ENCODE measurements at regions not wholly inside any gene's neighbourhood (a gene's known extent, or its start where the extent isn't known, plus 50 kb on each side); places are given as distances from the start of the nearest gene placed in this dataset.

GRCh38 chr16:80314042-80314441 is 226.8 kb upstream of the DYNLRB2 start:
- Mint-ChIP-seq H3K36me3 (no peaks in the 10 kb centered on the region), H3K27ac (no peak overlapping the region), H3K27me3 (ENCODE audit: low read depth) (no peaks in the 10 kb centered on the region), H3K4me1 (no peaks in the 10 kb centered on the region), H3K4me3 (no peak overlapping the region), H3K9me3 (peaks cover 8% of the 10 kb centered on the region)
- TF ChIP-seq, protein P1, sequence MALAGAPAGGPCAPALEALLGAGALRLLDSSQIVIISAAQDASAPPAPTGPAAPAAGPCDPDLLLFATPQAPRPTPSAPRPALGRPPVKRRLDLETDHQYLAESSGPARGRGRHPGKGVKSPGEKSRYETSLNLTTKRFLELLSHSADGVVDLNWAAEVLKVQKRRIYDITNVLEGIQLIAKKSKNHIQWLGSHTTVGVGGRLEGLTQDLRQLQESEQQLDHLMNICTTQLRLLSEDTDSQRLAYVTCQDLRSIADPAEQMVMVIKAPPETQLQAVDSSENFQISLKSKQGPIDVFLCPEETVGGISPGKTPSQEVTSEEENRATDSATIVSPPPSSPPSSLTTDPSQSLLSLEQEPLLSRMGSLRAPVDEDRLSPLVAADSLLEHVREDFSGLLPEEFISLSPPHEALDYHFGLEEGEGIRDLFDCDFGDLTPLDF (CRISPR knock-in tag; IDR thresholded peaks at IDR 0.05): no peak
- DNase-seq (ENCODE audit: low spot score) (no peak), ATAC-seq (no peak)
- CTCF ChIA-PET: no interaction called here
- POLR2A ChIA-PET: no interaction called here

DNA sequence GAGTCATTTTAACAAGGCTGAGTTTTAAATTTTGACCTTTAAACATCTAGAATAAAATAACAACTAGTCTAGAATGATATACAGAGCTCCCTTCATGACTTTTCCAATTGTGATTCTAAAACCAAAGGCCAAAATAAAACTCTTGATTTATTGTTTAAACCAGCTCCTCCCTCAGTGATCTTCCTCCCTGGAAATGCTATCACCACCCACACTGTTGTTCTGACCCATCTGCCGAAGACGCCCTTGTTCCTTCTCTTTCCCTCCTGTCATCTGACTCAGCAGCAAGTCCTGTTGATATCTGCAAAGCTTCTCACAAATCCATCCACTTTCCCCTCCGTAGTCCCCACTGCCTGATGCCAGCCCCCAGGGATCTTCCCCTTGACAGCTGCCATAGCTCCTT is 231.6 kb upstream of the DYNLRB2 start:
- H3K36me3 Mint-ChIP-seq: no peaks in the 10 kb centered on the region
- H3K4me3 Mint-ChIP-seq: no peak overlapping the region
- H3K9me3 Mint-ChIP-seq: 0 out of 2 replicates have a peak, but pooled peaks cover 5% of the 10 kb centered on the region
- TF ChIP-seq CBFB (CRISPR knock-in tag; IDR thresholded peaks at IDR 0.05; ENCODE audit: low read depth) (no peak), CDX4 (CRISPR knock-in tag; IDR thresholded peaks at IDR 0.05; ENCODE audit: borderline replicate concordance) (no peak), ZBTB43 (CRISPR knock-in tag; IDR thresholded peaks at IDR 0.05) (no peak), ZNF219 (CRISPR knock-in tag; IDR thresholded peaks at IDR 0.05; ENCODE audit: borderline replicate concordance) (no peak), ZNF425 (CRISPR knock-in tag; conservative IDR thresholded peaks at IDR 0.05) (no peak), NR2C2 (CRISPR knock-in tag; IDR thresholded peaks at IDR 0.05) (no peak), SOX15 (CRISPR knock-in tag; IDR thresholded peaks at IDR 0.05) (no peak), IRF2 (CRISPR knock-in tag; IDR thresholded peaks at IDR 0.05; ENCODE audit: borderline replicate concordance, low read depth) (no peak), KAT7 (CRISPR knock-in tag; IDR thresholded peaks at IDR 0.05; ENCODE audit: borderline replicate concordance) (no peak), CREB1 (CRISPR knock-in tag; IDR thresholded peaks at IDR 0.05) (no peak)
- TF ChIP-seq, protein P2, sequence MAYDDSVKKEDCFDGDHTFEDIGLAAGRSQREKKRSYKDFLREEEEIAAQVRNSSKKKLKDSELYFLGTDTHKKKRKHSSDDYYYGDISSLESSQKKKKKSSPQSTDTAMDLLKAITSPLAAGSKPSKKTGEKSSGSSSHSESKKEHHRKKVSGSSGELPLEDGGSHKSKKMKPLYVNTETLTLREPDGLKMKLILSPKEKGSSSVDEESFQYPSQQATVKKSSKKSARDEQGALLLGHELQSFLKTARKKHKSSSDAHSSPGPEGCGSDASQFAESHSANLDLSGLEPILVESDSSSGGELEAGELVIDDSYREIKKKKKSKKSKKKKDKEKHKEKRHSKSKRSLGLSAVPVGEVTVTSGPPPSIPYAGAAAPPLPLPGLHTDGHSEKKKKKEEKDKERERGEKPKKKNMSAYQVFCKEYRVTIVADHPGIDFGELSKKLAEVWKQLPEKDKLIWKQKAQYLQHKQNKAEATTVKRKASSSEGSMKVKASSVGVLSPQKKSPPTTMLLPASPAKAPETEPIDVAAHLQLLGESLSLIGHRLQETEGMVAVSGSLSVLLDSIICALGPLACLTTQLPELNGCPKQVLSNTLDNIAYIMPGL (CRISPR knock-in tag; IDR thresholded peaks at IDR 0.05): no peak
- TF ChIP-seq, protein P3, sequence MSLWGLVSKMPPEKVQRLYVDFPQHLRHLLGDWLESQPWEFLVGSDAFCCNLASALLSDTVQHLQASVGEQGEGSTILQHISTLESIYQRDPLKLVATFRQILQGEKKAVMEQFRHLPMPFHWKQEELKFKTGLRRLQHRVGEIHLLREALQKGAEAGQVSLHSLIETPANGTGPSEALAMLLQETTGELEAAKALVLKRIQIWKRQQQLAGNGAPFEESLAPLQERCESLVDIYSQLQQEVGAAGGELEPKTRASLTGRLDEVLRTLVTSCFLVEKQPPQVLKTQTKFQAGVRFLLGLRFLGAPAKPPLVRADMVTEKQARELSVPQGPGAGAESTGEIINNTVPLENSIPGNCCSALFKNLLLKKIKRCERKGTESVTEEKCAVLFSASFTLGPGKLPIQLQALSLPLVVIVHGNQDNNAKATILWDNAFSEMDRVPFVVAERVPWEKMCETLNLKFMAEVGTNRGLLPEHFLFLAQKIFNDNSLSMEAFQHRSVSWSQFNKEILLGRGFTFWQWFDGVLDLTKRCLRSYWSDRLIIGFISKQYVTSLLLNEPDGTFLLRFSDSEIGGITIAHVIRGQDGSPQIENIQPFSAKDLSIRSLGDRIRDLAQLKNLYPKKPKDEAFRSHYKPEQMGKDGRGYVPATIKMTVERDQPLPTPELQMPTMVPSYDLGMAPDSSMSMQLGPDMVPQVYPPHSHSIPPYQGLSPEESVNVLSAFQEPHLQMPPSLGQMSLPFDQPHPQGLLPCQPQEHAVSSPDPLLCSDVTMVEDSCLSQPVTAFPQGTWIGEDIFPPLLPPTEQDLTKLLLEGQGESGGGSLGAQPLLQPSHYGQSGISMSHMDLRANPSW (CRISPR knock-in tag; conservative IDR thresholded peaks at IDR 0.05; ENCODE audit: low read depth): no peak
- TF ChIP-seq, protein P4, sequence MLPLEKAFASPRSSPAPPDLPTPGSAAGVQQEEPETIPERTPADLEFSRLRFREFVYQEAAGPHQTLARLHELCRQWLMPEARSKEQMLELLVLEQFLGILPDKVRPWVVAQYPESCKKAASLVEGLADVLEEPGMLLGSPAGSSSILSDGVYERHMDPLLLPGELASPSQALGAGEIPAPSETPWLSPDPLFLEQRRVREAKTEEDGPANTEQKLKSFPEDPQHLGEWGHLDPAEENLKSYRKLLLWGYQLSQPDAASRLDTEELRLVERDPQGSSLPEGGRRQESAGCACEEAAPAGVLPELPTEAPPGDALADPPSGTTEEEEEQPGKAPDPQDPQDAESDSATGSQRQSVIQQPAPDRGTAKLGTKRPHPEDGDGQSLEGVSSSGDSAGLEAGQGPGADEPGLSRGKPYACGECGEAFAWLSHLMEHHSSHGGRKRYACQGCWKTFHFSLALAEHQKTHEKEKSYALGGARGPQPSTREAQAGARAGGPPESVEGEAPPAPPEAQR (CRISPR knock-in tag; IDR thresholded peaks at IDR 0.05): no peak
- TF ChIP-seq, protein P5, sequence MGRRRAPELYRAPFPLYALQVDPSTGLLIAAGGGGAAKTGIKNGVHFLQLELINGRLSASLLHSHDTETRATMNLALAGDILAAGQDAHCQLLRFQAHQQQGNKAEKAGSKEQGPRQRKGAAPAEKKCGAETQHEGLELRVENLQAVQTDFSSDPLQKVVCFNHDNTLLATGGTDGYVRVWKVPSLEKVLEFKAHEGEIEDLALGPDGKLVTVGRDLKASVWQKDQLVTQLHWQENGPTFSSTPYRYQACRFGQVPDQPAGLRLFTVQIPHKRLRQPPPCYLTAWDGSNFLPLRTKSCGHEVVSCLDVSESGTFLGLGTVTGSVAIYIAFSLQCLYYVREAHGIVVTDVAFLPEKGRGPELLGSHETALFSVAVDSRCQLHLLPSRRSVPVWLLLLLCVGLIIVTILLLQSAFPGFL (CRISPR knock-in tag; IDR thresholded peaks at IDR 0.05; ENCODE audit: borderline replicate concordance): no peak
- no peak for DNase-seq (ENCODE audit: low spot score)
- H3K27ac Mint-ChIP-seq: no peak overlapping the region
- ChIA-PET CTCF (interaction anchor here (1.6 kb wide), 1 partner anchor 9 kb away, joined by 5 read pairs; no protein-coding TSS in a partner anchor), POLR2A (no interaction called here)
- no peaks in the 10 kb centered on the region for H3K27me3 Mint-ChIP-seq (ENCODE audit: low read depth)
- peaks cover 15% of the 10 kb centered on the region for H3K4me1 Mint-ChIP-seq
- no peak for ATAC-seq

Measured in WTC11 (cell line).